Kidney epithelial cell (primary cell): ENCODE measurements at regions not wholly inside any gene's neighbourhood (a gene's known extent, or its start where the extent isn't known, plus 50 kb on each side); places are given as distances from the start of the nearest gene placed in this dataset.

Experiments
- DNase-seq: peaks from one replicate; pipeline ENCODE4 v3.0.0-alpha.2; 2010; ENCODE audit warnings: low read depth
- H3K27me3 ChIP-seq: 2 replicates; pipeline ENCODE4 v1.6.0; 2011; ENCODE audit warnings: low read length; ENCODE audit not compliant: control insufficient read depth, insufficient read depth
- H3K36me3 ChIP-seq: 2 replicates; pipeline ENCODE4 v1.5.1; 2011; ENCODE audit warnings: low read length; ENCODE audit not compliant: control insufficient read depth, insufficient read depth
- H3K4me3 ChIP-seq: 2 replicates; pipeline ENCODE4 v1.5.1; 2011; ENCODE audit warnings: low read depth, mild to moderate bottlenecking, control low read depth, low read length
- TF ChIP-seq, protein P1 (sequence below): IDR thresholded peaks from 2 replicates; pipeline ENCODE4 v1.5.1; 2011; ENCODE audit warnings: mild to moderate bottlenecking, moderate library complexity, low read length, control low read depth, inconsistent platforms; ENCODE audit not compliant: insufficient read depth, poor library complexity, severe bottlenecking

DNA sequence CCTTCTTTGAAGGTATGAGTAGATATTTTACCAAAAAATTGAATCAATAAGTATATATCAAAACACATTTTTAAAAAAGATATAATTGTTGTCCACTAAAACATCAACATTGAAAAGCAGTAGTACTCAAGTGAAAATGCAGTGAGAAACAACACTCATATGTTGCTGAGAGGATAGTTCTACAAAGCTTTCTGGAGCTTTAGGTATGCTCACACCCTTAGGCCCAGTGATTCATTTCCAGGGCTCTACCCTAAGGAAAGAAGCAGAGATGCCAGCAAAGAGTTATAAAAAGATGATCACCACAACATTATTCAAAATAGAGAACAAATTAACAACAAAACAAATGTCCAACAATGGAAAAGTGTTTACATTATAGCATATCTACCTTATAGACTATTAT lies 197.3 kb upstream of the CCDC150 start:
- Histone ChIP-seq H3K36me3 (no peaks in the 10 kb centered on the region), H3K27me3 (no peaks in the 10 kb centered on the region), H3K4me3 (no peak overlapping the region)
- no peak for DNase-seq
- TF ChIP-seq, protein P1, sequence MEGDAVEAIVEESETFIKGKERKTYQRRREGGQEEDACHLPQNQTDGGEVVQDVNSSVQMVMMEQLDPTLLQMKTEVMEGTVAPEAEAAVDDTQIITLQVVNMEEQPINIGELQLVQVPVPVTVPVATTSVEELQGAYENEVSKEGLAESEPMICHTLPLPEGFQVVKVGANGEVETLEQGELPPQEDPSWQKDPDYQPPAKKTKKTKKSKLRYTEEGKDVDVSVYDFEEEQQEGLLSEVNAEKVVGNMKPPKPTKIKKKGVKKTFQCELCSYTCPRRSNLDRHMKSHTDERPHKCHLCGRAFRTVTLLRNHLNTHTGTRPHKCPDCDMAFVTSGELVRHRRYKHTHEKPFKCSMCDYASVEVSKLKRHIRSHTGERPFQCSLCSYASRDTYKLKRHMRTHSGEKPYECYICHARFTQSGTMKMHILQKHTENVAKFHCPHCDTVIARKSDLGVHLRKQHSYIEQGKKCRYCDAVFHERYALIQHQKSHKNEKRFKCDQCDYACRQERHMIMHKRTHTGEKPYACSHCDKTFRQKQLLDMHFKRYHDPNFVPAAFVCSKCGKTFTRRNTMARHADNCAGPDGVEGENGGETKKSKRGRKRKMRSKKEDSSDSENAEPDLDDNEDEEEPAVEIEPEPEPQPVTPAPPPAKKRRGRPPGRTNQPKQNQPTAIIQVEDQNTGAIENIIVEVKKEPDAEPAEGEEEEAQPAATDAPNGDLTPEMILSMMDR: no peak

DNA sequence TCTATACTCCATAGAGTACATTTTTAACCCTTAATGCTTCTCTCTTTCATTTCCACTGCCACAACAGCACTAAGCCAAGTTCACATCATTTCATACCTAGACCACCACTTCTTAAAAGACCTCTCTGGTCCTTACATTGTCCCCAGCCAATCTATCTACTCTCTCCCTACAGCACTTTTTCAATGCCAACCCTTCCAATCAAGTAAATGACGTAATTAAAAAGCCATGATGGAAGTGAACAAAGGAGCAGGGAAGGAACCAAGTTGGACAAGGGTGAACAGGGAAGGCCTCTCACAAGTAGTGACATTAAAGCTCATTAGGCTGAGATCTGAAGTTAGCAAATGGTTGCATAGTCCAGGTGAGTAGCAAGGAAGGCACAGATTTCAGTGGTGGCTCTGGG lies 195.1 kb upstream of the CCDC150 start:
- TF ChIP-seq, protein P1: no peak
- DNase-seq: no peak
- Histone ChIP-seq H3K4me3 (no peak overlapping the region), H3K27me3 (no peaks in the 10 kb centered on the region), H3K36me3 (no peaks in the 10 kb centered on the region)

DNA sequence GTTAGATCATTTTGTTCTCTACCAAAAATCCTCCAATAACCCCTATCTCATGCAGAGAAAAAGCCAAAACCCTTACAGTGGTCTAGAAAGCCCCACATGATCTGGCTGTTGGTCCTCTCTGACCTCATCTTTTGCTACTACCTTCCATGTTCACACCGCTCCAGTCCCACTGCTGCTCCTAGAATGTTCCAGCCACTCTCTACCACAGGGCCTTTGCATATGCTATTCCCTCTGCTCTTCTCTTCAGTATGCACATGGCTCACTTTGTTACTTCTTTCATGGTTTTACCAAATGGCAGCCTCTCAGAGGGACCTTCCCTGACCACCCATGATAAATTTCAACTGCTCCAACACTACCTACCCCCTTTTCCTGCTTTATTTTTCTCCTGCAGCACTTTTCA lies 193.5 kb upstream of the CCDC150 start:
- TF ChIP-seq, protein P1: no peak
- H3K27me3 ChIP-seq: no peaks in the 10 kb centered on the region
- H3K4me3 ChIP-seq: no peak overlapping the region
- no peak for DNase-seq
- H3K36me3 ChIP-seq: no peaks in the 10 kb centered on the region

DNA sequence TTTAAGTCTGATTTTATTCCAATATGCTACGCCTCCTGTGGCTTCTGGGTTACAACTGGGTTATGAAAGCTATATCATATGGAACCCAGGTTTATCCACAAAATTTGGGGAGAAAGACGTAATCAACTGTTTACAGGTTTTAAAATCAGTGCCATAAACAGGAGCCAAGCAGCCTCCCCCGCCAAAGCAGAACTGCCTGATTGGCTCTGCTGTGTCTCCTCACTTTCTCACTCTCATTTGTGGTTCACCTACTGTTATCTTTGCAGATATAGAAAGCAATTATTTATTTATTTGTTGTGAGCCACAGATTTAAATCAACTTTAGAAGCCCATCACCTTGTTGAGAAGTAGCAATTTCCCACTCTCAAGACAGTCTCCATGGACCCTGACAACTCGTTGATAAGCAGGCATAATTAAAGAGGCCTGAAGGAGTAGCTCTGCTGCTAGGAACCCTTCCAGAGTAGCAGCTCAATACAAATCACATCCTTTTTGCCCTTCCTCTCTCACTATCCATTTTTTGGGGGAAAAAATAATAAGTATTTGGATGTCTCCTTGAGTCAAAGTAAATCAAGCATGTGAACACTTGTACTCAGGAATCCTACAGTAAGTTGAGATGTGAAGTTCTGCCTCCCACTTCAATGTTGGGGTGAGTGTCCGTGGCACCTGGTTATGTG lies 191.0 kb upstream of the CCDC150 start:
- no peak overlapping the region for H3K4me3 ChIP-seq
- TF ChIP-seq, protein P1: no peak
- H3K36me3 ChIP-seq: no peaks in the 10 kb centered on the region
- DNase-seq: no peak
- H3K27me3 ChIP-seq: no peaks in the 10 kb centered on the region

DNA sequence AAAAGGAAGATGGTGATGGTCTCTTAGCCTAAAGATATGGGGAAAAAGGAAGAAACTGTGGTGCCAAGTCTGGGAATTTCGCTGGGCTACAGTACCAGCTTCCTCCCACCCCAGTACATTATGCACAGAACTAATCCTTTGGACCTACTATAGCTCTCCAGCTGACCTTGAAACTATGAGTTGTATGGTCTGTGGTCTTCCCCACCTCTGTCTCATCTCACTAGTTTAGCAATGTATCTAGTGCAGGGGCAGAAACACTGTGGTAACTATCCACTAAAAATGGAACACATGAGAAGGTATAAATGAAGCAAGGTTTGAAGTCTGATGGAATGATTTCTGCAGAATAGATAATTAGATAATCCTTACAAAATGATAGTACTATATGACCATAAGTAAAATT lies 190.4 kb upstream of the CCDC150 start:
- DNase-seq: no peak
- H3K27me3 ChIP-seq: no peaks in the 10 kb centered on the region
- no peaks in the 10 kb centered on the region for H3K36me3 ChIP-seq
- TF ChIP-seq, protein P1: no peak
- no peak overlapping the region for H3K4me3 ChIP-seq

DNA sequence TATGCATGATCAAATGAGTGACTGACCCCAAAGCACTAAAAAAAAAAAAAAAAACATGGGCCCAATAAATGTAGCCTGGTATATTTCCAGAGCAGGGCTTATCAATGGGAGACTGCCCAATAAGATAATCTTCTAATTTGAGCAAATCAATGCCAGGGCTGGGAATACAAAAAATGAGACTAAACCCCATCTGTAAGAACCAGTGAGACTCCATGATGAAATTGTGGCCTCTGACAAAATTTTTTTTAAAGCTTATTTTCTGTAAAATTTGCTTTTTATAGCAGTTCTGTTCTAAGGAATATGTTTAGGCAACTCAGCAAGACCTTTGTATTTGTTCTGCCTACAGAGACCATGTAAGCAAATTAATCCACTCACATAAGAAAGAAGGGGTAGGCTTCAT lies 186.8 kb upstream of the CCDC150 start:
- TF ChIP-seq, protein P1: no peak
- Histone ChIP-seq H3K36me3 (no peaks in the 10 kb centered on the region), H3K27me3 (no peaks in the 10 kb centered on the region), H3K4me3 (no peak overlapping the region)
- no peak for DNase-seq
